Activated T-helper 1 cell treated with anti-CD3 and anti-CD28 coated beads, Interleukin-12 subunit alpha, Interleukin-12 subunit beta, Interleukin-2, Interleukin-4 antibody, amounts not matched to agents 30 ng/mL and 10 ng/mL and 1 ng/mL, durations not matched to agents 14 hours and 24 hours and 36 hours (primary cell): ENCODE measurements at regions not wholly inside any gene's neighbourhood (a gene's known extent, or its start where the extent isn't known, plus 50 kb on each side); places are given as distances from the start of the nearest gene placed in this dataset.

Source experiments
- DNase-seq: peaks from one replicate; pipeline ENCODE4 v3.0.0; 2021; ENCODE audit warnings: low spot score
- H3K27ac Mint-ChIP-seq: one replicate; pipeline ENCODE4 v1.8.0; 2021; ENCODE audit warnings: mild to moderate bottlenecking, mixed read lengths
- H3K27me3 Mint-ChIP-seq: one replicate; pipeline ENCODE4 v1.8.0; 2022; ENCODE audit warnings: mild to moderate bottlenecking, moderate library complexity, mixed read lengths; ENCODE audit not compliant: insufficient read depth
- H3K36me3 Mint-ChIP-seq: one replicate; pipeline ENCODE4 v1.8.0; 2021; ENCODE audit warnings: low read depth, mixed read lengths
- H3K4me1 Mint-ChIP-seq: one replicate; pipeline ENCODE4 v1.8.0; 2021; ENCODE audit warnings: low read depth, mixed read lengths
- H3K4me3 Mint-ChIP-seq: one replicate; pipeline ENCODE4 v1.8.0; 2021; ENCODE audit warnings: mild to moderate bottlenecking, moderate library complexity, mixed read lengths
- H3K9me3 Mint-ChIP-seq: one replicate; pipeline ENCODE4 v1.8.0; 2021; ENCODE audit warnings: mixed read lengths
- intact Hi-C: fragments of 100-400 bp; cut with micrococcal nuclease; formaldehyde crosslinking; loops from one replicate; pipeline ENCODE4 v1.15.1; 2024

DNA sequence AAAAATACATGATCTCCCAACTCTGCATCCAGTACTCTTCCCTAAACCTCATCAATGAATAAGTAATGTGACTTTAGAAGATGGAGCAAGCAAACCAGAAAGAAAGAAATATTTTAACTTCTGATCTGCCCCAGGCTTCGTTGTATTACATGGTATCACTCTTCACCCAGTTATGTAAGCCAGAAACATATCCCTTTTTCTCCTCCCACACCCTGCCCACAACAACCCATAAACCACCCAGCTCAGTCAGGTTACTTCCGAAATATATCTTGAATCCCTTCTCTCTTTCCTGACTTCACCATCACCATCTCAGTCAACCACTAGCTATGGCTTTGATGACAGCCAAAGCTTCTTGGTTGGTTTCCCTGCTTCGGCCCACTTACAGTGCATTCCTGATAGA lies 295.8 kb upstream of the PARD3B start:
- intact Hi-C loops, result no loop called here
- Mint-ChIP-seq H3K27ac (no peak overlapping the region), H3K4me1 (no peaks in the 10 kb centered on the region), H3K9me3 (no peaks in the 10 kb centered on the region), H3K36me3 (no peaks in the 10 kb centered on the region), H3K27me3 (peaks cover 11% of the 10 kb centered on the region), H3K4me3 (no peak overlapping the region)
- DNase-seq, result no peak

GRCh38 chr2:204250692-204251091 lies 294.6 kb upstream of the PARD3B start:
- no peaks in the 10 kb centered on the region for H3K9me3 Mint-ChIP-seq
- no peaks in the 10 kb centered on the region for H3K36me3 Mint-ChIP-seq
- H3K27me3 Mint-ChIP-seq, result peaks cover 9% of the 10 kb centered on the region
- no peaks in the 10 kb centered on the region for H3K4me1 Mint-ChIP-seq
- no peak overlapping the region for H3K4me3 Mint-ChIP-seq
- no peak for DNase-seq
- no peak overlapping the region for H3K27ac Mint-ChIP-seq
- intact Hi-C loops, result loop anchor here (2.0 to 10.0 kb wide), 2 partner anchors 142 to 316 kb away; partner anchors contain the start of gene ICOS

- Mint-ChIP-seq H3K36me3 (no peaks in the 10 kb centered on the region), H3K4me1 (no peaks in the 10 kb centered on the region), H3K27ac (no peak overlapping the region), H3K9me3 (no peaks in the 10 kb centered on the region), H3K4me3 (no peak overlapping the region), H3K27me3 (peaks cover 9% of the 10 kb centered on the region)
- intact Hi-C loops, result loop anchor here (2.0 to 10.0 kb wide), 2 partner anchors 143 to 317 kb away; partner anchors contain the start of gene ICOS
- DNase-seq, result no peak
Measured at GRCh38 chr2:204251158-204251997, 293.9 kb upstream of the PARD3B start.

DNA sequence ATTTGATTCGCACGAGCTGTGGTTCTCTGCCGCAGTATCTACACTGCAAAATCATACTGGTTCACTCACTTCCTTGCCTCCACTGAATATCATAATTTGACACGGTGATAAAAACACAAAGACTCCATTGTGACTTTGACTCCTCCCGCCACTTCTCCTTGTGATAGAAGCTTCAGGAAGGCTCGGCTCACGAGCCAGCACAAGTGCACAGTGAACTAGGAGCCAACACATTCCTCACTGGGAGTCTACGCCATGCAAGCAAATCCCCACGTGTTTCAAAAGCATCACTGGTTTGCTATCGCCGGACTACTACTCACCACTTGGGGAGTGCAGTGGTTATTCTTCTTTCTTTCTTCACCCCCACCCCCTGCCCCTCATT lies 293.3 kb upstream of the PARD3B start:
- no peak overlapping the region for H3K27ac Mint-ChIP-seq
- H3K4me1 Mint-ChIP-seq, result no peaks in the 10 kb centered on the region
- no peaks in the 10 kb centered on the region for H3K36me3 Mint-ChIP-seq
- DNase-seq, result no peak
- H3K4me3 Mint-ChIP-seq, result no peak overlapping the region
- intact Hi-C loops, result loop anchor here (2.0 to 10.0 kb wide), 2 partner anchors 143 to 317 kb away; partner anchors contain the start of gene ICOS
- no peaks in the 10 kb centered on the region for H3K9me3 Mint-ChIP-seq
- H3K27me3 Mint-ChIP-seq, result peaks cover 9% of the 10 kb centered on the region

DNA sequence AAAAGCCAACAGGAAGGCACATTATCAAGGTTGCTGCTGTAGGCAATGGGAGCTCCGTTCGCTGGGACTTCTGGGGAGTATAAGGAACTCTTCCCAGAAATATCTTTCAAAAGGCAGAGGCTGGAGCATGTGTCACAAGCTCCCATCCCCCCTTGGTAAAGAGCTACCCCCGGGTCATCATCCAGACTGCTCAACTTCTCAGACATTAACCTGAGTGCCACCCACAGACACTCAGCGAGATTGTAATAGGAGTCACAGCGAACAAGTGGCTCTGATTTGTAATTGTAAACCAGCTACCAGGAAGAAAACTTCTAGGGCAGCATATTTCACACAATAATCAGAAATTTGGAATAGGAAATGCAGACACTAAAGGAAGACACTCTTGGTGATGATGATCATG lies 290.2 kb upstream of the PARD3B start:
- Mint-ChIP-seq H3K4me1 (no peaks in the 10 kb centered on the region), H3K9me3 (no peaks in the 10 kb centered on the region), H3K4me3 (no peak overlapping the region), H3K36me3 (no peaks in the 10 kb centered on the region), H3K27me3 (peaks cover 16% of the 10 kb centered on the region), H3K27ac (no peak overlapping the region)
- DNase-seq, result no peak
- intact Hi-C loops, result loop anchor here (10.0 kb wide), 1 partner anchor 320 kb away; the partner anchor contains the start of gene ICOS

- no peaks in the 10 kb centered on the region for H3K9me3 Mint-ChIP-seq
- intact Hi-C loops, result loop anchor here (10.0 kb wide), 1 partner anchor 321 kb away; the partner anchor contains the start of gene ICOS
- H3K27me3 Mint-ChIP-seq, result peaks cover 17% of the 10 kb centered on the region
- H3K27ac Mint-ChIP-seq, result no peak overlapping the region
- no peaks in the 10 kb centered on the region for H3K4me1 Mint-ChIP-seq
- no peaks in the 10 kb centered on the region for H3K36me3 Mint-ChIP-seq
- no peak overlapping the region for H3K4me3 Mint-ChIP-seq
- no peak for DNase-seq
Measured at GRCh38 chr2:204255526-204255925, 289.7 kb upstream of the PARD3B start.

GRCh38 chr2:204257781-204258180 lies 287.5 kb upstream of the PARD3B start:
- H3K4me1 Mint-ChIP-seq, result no peaks in the 10 kb centered on the region
- intact Hi-C loops, result loop anchor here (10.0 kb wide), 1 partner anchor 323 kb away; the partner anchor contains the start of gene ICOS
- H3K36me3 Mint-ChIP-seq, result no peaks in the 10 kb centered on the region
- no peaks in the 10 kb centered on the region for H3K9me3 Mint-ChIP-seq
- no peak overlapping the region for H3K4me3 Mint-ChIP-seq
- no peak for DNase-seq
- peaks cover 18% of the 10 kb centered on the region for H3K27me3 Mint-ChIP-seq
- no peak overlapping the region for H3K27ac Mint-ChIP-seq

- Mint-ChIP-seq H3K27ac (no peak overlapping the region), H3K4me3 (no peak overlapping the region), H3K4me1 (no peaks in the 10 kb centered on the region), H3K27me3 (peaks cover 24% of the 10 kb centered on the region), H3K9me3 (no peaks in the 10 kb centered on the region), H3K36me3 (no peaks in the 10 kb centered on the region)
- intact Hi-C loops, result loop anchor here (10.0 kb wide), 1 partner anchor 324 kb away; the partner anchor contains the start of gene ICOS
- no peak for DNase-seq
Measured at GRCh38 chr2:204258890-204259289, 286.4 kb upstream of the PARD3B start.

DNA sequence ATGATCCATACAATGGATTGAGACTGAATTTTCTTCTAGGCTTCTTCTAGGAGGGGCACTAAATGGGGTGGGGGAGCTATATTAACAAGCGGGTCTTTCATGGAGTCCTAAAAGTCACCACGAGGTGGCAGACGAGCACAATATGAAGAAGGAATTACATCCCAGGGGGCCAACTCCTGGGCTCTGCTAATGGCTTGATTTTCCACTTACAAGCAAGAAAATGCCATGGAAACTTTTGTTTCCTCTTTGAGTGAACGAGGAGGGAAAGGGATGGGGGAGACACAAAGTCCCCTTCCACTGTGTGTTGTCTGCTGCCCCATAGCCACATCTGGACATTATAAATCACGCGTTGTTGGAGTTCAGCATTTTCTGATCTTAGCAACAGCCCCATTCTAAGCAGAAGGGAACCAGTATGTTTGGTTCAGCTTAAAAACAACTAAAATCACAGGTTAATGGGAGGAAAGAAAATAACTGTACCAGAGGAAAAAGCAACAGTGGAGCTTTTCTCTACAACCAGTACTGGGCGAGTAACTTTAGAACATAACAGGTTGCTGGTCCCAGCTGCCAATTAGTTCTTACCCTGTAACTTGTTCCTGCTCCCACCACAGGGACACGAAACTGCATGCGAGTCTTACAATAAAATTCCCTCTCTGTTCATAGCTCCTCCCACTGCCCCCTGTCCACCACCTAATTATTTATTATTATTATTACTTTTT lies 285.0 kb upstream of the PARD3B start:
- intact Hi-C loops, result loop anchor here (1.0 to 2.0 kb wide), 2 partner anchors 115 to 188 kb away; no protein-coding TSS in a partner anchor
- H3K36me3 Mint-ChIP-seq, result no peaks in the 10 kb centered on the region
- H3K27ac Mint-ChIP-seq, result no peak overlapping the region
- H3K27me3 Mint-ChIP-seq, result peaks cover 38% of the 10 kb centered on the region
- H3K4me3 Mint-ChIP-seq, result no peak overlapping the region
- no peak for DNase-seq
- no peaks in the 10 kb centered on the region for H3K4me1 Mint-ChIP-seq
- no peaks in the 10 kb centered on the region for H3K9me3 Mint-ChIP-seq

GRCh38 chr2:204260901-204261300 lies 284.4 kb upstream of the PARD3B start:
- H3K27ac Mint-ChIP-seq, result no peak overlapping the region
- H3K36me3 Mint-ChIP-seq, result no peaks in the 10 kb centered on the region
- H3K9me3 Mint-ChIP-seq, result no peaks in the 10 kb centered on the region
- H3K27me3 Mint-ChIP-seq, result peaks cover 39% of the 10 kb centered on the region
- no peak overlapping the region for H3K4me3 Mint-ChIP-seq
- no peaks in the 10 kb centered on the region for H3K4me1 Mint-ChIP-seq
- intact Hi-C loops, result loop anchor here (1.0 to 2.0 kb wide), 2 partner anchors 116 to 188 kb away; no protein-coding TSS in a partner anchor
- no peak for DNase-seq

DNA sequence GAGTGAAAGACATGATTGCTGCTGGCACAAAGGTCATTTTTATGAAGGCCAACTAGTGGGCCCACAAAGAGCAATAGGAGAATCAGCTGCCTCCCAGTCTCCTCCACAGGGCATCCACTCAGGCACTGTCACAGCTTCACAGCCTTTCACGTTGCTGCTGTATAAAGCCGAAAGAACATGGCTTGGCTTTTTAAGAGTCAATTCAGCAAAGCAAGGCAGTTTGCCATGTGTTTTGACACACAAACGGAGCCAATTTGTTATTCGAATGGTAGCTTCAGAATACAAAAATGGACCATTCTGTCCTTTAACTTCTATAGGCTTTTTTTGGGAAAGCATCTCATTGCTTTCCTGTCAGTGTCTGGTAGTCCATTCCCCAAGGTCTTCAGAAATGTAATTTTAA lies 283.4 kb upstream of the PARD3B start:
- Mint-ChIP-seq H3K27ac (no peak overlapping the region), H3K4me1 (no peaks in the 10 kb centered on the region), H3K27me3 (peaks cover 39% of the 10 kb centered on the region), H3K36me3 (no peaks in the 10 kb centered on the region), H3K4me3 (no peak overlapping the region), H3K9me3 (no peaks in the 10 kb centered on the region)
- DNase-seq, result no peak
- intact Hi-C loops, result loop anchor here (2.0 kb wide), 1 partner anchor 189 kb away; no protein-coding TSS in a partner anchor

GRCh38 chr2:204264085-204264553 lies 281.2 kb upstream of the PARD3B start:
- H3K4me3 Mint-ChIP-seq, result no peak overlapping the region
- H3K27me3 Mint-ChIP-seq, result peaks cover 33% of the 10 kb centered on the region
- H3K27ac Mint-ChIP-seq, result no peak overlapping the region
- H3K36me3 Mint-ChIP-seq, result no peaks in the 10 kb centered on the region
- intact Hi-C loops, result no loop called here
- H3K4me1 Mint-ChIP-seq, result no peaks in the 10 kb centered on the region
- no peak for DNase-seq
- H3K9me3 Mint-ChIP-seq, result no peaks in the 10 kb centered on the region
